ENCODE measurements at regions not wholly inside any gene's neighbourhood (a gene's known extent, or its start where the extent isn't known, plus 50 kb on each side); places are given as distances from the start of the nearest gene placed in this dataset.
"Not testable (repeated sequence)": the region's sequence is repeated elsewhere in the genome, so short reads cannot be mapped to it uniquely, and the experiment has no call there.

DNA sequence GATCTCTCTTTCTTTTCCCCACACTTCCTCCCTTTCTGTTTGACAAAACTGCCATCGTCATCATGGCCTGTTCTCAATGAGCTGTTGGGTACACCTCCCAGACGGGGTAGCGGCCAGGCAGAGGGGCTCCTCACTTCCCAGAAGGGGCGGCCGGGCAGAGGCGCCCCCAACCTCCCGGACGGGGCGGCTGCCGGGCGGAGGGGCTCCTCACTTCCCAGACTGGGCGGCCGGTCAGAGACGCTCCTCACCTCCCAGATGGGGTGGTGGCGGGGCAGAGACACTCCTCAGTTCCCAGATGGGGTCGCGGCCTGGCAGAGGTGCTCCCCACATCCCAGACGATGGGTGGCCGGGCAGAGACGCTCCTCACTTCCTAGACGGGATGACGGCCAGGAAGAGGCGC lies 184.3 kb upstream of the FRMD6 start:
- DNase-seq (ENCODE audit: low read depth in 4 of 4, low spot score in 2 of 4): not testable (repeated sequence)

DNA sequence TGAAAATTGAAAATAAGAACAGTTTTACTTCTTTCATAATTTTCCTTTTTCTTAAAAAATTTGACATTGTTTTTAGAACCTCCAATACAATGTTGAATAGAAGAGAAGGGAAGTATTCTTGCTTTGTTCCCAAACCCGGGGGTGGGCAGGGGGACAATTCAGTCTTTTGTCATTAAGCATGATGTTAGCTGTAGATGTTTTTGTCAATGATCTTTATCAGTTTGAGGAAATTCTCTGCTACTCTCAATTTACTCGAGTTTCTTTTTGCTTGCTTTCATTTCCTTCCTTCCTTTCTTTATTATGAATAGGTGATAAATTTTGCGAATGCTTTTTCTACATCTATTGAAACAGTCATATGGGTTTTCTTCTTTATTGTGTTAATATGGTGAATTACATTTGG lies 183.2 kb upstream of the FRMD6 start:
- DNase-seq (ENCODE audit: low read depth in 4 of 4, low spot score in 2 of 4): no peak

DNA sequence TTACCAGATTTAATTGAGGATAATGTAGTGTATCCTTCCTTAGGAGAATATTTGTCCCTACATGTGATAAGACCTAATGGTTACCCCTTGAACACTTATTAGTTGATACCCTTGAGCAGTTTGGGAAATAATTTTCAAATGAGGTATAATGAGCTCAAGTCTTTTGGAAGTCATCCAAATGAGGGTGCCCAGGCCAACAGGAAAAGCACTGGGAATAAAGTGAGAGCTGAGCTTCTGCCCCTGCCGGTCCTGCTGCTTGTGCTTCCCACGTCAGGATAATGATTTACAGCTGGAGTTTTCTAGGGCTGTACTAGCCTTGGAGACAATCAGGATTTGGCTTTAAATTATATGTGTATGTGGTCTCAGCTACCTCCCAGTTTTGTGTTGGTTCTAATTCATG lies 178.8 kb upstream of the FRMD6 start:
- DNase-seq (ENCODE audit: low read depth in 4 of 4, low spot score in 2 of 4): no peak

DNA sequence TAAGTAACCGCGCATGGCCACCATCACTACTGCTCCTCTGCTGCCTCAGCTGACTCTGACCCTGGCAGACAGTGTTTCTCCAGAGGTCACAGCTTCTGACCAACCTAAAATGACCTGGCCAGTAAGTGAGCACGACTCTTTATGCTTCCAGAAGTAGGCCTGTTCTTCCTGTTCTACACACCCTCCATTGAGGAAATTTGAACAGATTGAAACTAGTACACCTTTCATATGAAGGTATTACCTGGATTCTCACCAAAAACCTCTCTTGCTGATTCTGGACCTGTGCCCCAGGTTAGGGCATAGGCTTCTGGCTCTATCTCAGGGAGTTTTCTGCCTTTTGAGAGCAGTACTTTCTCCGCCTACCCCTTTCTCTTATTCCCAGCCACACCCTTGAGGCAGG lies 178.4 kb upstream of the FRMD6 start:
- no peak for DNase-seq (ENCODE audit: low read depth in 4 of 4, low spot score in 2 of 4)

DNA sequence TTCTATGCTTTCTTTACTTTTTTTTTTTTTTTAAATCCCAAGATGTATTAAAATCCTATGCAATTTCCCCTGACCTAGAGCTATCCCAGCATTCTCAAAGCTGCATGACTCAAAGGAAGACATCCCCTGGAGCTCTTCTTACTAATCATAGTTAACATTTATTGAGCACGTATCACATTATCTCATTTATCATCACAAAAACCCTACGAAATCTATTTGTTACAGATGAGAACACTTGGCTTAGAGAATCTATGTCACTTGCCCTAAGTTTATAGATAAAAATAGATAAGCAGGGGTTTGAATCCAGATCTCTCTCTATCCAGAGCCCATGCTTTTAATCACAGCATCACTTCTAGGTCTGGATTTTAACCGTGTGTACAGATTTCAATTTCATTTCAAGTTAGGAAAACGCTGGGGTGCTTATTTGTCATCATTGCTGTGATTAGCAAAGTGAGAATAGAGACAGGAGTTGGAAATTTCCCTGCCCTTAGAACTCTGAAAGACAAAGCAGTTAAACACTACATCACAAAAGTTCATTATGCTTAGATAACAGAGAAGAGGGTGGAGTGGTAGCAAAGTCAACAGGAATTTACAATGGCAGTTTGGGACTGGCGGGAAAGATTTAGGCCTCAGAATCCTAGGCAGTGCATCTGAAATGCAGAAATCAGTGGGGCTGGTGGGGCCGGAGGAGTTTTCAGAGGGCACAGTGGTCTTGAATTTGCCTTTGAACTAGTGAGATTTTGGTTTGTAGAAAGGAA lies 177.7 kb upstream of the FRMD6 start:
- DNase-seq (ENCODE audit: low read depth in 4 of 4, low spot score in 2 of 4): no peak

DNA sequence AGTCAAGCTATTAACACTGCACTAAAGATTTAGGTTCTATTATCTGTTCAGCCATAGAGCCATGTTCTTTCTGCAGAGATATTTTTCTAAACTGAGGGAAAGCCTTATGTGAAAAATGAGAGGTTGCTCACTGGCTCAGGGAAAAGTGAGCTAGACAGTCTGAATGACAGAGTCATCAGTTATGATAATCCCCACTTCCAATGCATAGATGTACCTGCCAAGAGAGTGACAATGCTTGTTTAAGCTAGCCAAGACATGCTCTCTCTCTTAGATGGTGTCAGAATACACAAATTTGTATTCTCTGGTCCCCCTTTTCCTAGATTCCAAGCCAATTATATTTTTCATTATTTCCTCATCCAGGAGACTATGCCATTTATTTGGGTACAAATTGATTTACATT lies 176.9 kb upstream of the FRMD6 start:
- DNase-seq (ENCODE audit: low read depth in 4 of 4, low spot score in 2 of 4): no peak

DNA sequence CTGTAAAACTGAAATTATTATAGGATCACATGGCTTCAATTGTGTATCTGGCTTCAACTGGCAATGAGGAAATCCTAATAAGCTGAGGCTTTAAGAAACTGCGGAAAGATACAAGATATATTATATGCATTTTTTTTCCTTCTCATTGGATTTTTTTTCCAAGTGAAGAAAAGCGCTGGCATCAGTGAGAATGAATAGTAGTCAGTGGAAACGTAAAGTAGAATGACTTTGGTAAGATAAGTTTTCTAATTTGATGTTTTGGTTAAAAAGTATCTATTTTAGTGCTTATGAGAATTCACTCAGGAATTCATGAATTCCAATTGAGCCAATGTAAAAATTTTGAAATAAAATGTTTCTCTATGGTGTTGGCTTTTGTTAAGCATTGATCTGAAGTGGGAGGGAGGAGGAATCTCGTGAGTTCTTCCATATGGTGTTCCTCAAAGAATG lies 173.5 kb upstream of the FRMD6 start:
- DNase-seq (ENCODE audit: low read depth in 4 of 4, low spot score in 2 of 4): no peak

DNA sequence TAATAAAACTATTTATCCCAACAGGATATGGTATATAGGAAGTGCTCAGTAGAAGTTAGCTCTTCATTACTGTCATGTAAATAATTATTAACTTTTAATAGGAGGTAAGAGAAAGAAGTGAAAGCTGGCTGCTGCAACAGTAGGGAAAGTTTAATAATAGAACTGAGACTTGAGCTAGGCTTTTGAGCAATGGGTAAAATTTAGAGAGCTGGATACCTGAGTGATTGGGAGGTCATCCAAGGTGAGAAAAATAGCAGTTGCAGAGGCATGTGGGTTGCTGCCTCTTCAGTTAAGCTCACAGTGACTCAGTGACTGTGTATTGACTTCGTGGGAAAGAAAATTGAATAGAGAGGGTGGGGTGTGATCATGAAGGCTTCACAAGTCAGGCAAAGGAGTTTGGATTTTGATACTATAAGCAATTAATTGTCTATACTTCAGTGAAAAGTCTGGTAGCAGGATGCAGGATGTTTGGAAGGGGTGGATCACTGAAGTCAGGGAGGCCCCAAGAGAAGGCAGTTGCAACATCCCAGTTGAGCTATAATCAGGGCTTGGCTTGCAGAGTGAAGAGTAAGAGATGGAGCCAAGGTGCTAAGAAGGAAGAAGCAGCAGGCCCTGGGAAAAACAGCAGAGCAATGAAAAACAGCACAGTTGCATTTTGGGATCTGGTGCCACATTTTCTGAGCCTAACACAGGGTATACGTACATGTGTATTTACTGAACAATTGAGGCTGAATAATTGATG lies 172.0 kb upstream of the FRMD6 start:
- DNase-seq (ENCODE audit: low read depth in 4 of 4, low spot score in 2 of 4): no peak

DNA sequence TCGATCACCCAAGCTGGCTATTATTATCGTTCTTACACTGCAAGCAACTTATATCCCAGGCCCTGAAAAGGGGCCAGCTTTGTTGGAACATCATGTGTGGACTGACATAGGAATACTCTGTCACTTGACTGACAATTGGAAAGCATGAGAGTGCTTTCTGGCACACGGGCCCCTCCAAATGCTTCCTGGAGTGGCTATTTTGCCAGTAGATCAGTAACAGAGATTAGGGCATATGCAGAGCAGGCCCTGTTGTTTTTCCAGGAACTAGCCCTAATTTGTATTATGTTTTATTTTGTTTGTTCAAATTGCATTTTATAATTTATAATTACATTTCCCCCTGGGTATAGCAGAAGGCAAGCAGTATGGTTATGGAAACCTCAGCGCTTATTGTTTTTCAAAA lies 170.1 kb upstream of the FRMD6 start:
- DNase-seq (ENCODE audit: low read depth in 4 of 4, low spot score in 2 of 4): no peak

DNA sequence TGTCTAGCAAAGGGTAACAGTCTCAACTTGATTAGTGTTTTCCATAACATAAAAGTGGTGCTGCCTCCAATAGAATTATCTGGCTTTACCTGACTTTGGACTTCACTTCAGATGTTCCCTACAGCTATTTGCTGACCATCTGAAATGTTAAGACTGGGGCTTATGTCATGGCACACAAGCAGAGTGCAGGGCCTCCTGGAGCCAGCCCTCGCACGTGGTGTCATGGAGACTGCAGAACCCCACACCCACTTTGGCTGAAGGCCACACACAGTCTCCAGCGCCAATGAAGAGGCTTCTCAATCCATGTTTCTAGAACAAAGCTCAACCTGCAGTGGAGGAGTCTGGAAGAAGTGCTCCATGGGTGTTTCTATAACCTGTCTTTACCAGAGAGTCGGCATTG lies 169.6 kb upstream of the FRMD6 start:
- no peak for DNase-seq (ENCODE audit: low read depth in 4 of 4, low spot score in 2 of 4)

DNA sequence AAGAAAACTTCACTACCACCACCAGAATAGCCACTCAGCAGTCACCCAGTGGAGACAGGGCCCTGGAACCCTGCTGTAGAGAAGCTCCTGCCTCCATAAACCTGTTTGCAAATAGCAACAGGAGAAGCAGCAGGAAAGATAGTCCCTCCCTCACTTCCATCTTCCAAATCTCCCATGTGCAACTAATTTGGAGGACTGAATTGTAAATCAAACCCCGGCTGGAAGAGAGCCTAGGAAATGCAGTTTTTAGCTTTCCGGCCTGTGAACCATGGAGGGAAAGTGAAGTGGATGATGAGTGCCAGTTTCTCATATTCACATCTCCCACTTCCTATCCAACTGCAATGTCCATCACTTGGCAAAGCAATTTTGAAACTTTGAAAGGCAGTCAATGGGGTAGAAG lies 167.2 kb upstream of the FRMD6 start:
- no peak for DNase-seq (ENCODE audit: low read depth in 4 of 4, low spot score in 2 of 4)

DNA sequence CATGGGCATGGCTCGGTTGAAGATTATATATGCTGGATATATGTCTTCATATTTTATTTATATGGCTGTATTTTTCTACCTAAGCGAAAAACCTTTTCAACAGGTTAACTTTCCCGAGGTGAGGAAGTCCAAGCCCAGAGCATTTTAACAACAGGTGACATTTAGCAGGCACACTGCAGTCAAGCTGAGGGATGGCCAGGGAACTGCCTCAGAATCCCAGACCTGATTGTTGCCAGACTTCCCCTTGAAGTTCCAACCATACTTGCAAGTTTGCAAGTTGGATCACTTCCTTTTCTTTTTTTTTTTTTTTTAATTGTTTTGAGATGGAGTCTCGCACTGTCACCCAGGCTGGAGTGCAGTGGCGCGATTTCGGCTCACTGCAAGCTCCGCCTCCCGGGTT lies 166.0 kb upstream of the FRMD6 start:
- DNase-seq (ENCODE audit: low read depth in 4 of 4, low spot score in 2 of 4): no peak

DNA sequence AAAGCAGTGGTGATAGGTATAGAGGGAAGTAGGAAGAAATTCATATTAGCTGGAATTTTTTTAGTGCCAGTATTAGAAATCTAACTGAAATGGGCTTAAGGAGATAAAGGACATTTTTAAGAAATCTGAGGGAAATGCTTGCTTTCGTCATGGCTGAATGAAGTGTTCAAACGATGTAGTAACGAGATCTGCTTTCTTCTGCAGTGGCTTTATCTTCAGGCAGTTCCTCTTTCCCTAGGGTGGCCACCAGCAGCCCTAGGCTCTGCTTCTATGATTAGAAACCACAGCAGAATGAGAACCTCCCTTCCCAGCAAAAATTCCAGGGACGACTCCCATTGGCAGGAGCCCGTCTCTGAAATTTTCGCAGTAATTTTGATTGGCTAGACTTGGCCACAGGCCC lies 163.9 kb upstream of the FRMD6 start:
- DNase-seq (ENCODE audit: low read depth in 4 of 4, low spot score in 2 of 4): no peak

DNA sequence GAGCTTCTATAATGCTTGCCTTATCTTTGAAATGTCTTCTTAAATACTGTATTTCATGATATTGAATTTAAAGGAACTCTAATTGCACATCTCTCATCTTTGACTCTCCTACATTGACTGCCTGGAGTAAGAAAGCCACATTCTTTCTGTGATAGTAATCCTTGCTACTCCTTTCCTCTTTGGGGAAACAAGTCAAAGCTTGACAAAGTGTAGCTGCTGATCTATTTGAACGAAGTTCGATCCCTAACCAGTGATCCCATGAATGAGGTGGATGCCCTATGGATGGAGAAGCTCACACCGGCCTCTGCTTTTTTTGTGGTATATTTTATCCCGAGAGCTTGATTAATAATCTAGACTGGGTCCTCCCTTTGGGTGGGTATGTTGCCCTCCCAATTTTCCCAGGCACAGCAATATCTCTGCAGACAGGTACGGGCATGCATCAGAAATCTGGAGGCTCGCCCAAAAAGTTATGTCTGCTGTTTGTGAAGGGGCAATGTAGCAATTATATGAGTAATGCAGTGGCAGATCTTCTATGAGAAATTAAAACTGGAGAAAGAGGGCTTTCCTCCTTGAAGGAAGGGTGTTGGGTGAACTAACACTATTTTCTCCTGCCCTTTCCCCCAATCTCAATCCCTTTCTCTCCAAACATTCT lies 163.0 kb upstream of the FRMD6 start:
- DNase-seq (ENCODE audit: low read depth in 4 of 4, low spot score in 2 of 4): no peak

DNA sequence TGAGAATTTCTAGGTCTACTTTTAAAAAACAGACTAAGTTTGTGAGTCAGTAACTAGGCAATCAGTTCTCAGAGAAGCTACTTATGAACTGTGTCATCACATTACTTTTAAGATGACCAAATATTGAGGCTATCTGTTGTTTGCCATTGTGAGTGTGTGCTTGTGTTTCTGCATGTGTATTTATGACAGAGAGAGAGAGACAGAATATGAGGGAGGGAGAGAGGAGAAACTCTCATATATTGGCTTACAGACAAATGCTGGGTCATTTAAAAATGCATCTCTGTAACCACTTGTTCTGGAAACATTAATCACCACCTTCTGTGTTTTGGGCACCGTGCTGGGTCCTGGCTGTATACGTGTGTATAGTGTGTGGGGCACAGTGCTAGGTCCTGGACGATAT lies 161.5 kb upstream of the FRMD6 start:
- DNase-seq (ENCODE audit: low read depth in 4 of 4, low spot score in 2 of 4): no peak

DNA sequence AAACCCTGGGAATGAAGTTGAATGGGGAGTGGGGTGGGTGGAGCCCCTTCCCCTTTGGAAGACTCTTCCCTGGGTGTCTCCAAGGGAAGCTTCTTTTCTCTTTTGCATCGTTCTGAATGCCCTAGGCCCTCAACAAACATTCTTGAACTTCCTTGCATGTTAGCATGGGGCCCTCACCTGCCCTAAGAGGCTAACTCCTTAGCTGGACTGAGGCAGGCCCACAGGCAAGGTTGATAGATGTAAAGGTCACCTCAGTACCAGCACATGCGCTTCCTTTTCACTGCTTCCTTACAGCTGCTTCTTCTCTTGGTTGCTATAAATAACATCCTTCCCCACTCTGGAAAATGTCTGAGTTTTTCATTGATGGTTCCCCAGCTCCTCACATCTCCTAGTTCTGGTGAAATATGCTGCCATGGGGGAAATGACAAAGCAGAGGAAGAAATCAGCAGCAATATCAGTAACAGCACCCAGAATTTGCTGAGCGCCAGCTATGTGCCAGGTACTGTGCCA lies 160.6 kb upstream of the FRMD6 start:
- DNase-seq (ENCODE audit: low read depth in 4 of 4, low spot score in 2 of 4): no peak

DNA sequence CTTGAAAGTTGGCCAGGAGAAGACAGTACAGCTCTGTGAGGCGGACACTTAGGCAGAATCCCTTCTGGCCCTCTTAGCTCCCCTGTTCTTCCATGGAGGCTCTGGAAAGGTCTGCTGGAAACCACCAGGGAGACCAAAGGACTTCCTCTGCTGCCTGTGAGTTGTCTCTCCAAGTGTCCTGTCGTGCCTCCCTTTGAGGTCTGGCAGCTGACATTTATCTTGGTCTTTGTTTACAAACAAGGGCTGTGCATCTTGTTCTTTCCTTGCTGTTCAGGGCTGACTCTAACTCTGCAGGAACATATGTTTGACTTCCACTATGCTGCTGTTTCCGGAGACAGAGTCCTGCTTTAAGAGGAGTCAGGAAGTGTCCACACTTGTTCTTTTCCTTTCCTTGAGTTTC lies 159.9 kb upstream of the FRMD6 start:
- DNase-seq (ENCODE audit: low read depth in 4 of 4, low spot score in 2 of 4): no peak

DNA sequence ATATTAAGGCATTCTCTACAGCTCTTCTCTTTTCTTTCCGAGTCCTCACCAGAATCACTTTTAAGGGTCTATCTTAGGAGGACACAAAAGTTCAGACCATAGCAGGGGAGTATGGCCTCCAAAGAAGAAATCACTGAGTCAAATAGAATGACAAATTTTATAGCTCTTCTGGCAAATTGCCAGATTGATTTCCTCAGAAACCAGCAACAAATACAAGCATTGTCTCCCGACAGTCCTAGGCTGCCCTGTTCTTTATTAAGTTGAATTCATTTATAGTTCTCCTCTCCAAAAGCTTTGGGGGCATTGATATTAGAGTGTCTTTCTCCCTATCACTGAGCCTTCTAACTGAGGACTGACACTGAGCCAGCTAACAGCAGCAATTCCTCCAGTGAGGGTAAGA lies 156.4 kb upstream of the FRMD6 start:
- DNase-seq (ENCODE audit: low read depth in 4 of 4, low spot score in 2 of 4): no peak

DNA sequence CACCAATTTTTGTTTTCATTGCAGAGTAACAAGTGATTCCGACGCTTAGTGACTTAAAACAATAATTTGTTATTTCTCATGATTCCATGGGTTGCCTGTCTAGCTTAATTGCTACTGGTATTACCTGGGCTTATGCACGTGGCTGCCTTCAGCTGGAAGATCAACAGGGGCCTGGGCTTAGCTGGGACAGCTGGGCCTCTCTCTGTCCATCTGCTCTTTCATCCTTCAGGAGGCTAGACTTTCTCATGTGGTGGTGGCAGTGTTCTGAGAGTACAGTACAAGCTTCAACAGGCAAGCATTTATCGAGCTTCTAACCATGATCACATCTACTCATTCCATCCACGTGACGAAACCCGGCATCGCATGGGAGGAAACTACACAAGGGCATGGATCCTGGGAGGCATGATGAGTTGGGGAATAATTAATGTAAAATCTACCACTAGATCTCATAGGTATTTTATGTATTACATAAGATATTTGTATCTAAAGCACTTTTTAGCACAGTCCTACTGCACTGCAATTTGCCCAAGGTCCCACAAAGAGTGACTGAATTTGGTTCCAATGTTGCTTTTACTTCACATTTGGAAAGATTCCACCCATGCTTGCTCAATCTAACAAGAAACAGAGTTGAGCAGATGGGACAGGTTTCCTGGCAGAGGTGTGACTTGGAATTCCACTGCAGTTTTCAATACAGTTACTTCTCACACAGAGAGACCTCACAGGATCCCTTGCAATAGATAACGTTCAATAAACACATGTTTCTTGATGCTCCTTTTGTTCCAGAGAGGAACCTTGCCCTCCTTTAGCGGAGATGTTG lies 153.1 kb upstream of the FRMD6 start:
- DNase-seq (ENCODE audit: low read depth in 4 of 4, low spot score in 2 of 4): no peak

DNA sequence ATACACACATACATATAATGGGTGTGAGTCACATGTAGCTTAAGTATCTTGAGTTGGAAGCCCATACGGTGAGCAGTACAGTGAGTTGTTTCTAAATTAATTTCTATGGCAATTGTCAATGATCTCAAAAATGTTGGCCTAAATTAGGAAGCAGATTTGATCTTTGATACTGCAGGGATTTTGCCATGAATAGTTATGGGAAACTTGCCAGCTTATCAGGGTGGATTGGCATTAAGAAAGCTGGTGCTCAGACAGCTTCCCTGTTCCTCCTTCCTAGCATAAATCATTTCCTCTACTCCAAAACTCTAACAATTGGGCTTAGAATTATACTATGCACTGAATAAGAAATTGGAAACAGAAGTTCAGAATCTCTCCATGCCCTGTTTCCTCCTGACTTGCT lies 150.9 kb upstream of the FRMD6 start:
- DNase-seq (ENCODE audit: low read depth in 4 of 4, low spot score in 2 of 4): no peak

DNA sequence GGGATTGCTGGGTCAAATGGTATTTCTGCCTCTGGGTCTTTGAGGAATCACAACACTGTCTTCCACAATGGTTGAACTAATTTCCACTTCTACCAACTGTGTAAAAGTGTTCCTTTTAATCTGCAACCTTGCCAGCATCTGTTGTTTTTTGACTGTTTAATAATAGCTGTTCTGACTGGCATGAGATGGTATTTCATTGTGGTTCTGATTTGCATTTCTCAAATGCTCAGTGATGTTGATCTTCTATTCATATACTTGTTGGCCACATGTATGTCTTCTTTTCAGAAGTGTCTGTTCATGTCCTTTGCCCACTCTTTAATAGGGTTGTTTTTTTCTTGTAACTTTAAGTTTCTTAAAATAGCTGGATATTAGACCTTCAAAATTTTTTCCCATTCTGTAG lies 150.0 kb upstream of the FRMD6 start:
- DNase-seq (ENCODE audit: low read depth in 4 of 4, low spot score in 2 of 4): no peak

Measured in left renal cortex interstitium (tissue), 4 donors.